Activated CD8-positive, alpha-beta memory T cell treated with anti-CD3 and anti-CD28 coated beads for 1 hour (primary cell): ENCODE measurements at regions not wholly inside any gene's neighbourhood (a gene's known extent, or its start where the extent isn't known, plus 50 kb on each side); places are given as distances from the start of the nearest gene placed in this dataset.
"Not testable (repeated sequence)": the region's sequence is repeated elsewhere in the genome, so short reads cannot be mapped to it uniquely, and the experiment has no call there.

Experiments used
- DNase-seq, 2 donors: peaks; one replicate each; pipeline ENCODE4 v3.0.0-alpha.2; 2020; ENCODE audit warnings: low read depth in 1 of 2; ENCODE audit errors: extremely low read depth in 1 of 2

- no peak for DNase-seq
These were observed 875.4 kb upstream of the WWC1 start for GRCh38 chr5:167415779-167416746.

- no peak for DNase-seq
These were observed 873.8 kb upstream of the WWC1 start for GRCh38 chr5:167417662-167418061.

GRCh38 chr5:167425161-167425560 lies 866.3 kb upstream of the WWC1 start:
- no peak for DNase-seq

GRCh38 chr5:167426501-167426900 lies 864.9 kb upstream of the WWC1 start:
- DNase-seq: no peak

GRCh38 chr5:167427641-167428040 lies 863.8 kb upstream of the WWC1 start:
- DNase-seq: not testable (repeated sequence)

- no peak for DNase-seq
These were observed 850.6 kb upstream of the WWC1 start for GRCh38 chr5:167440846-167441245.

GRCh38 chr5:167442922-167443321 lies 848.5 kb upstream of the WWC1 start:
- DNase-seq: no peak

GRCh38 chr5:167447466-167448375 lies 843.7 kb upstream of the WWC1 start:
- no peak for DNase-seq

- DNase-seq: no peak
These were observed 843.1 kb upstream of the WWC1 start for GRCh38 chr5:167448376-167448775.

GRCh38 chr5:167451076-167451475 lies 840.4 kb upstream of the WWC1 start:
- DNase-seq: no peak

- DNase-seq: no peak
These were observed 839.3 kb upstream of the WWC1 start for GRCh38 chr5:167452136-167452535.

- no peak for DNase-seq
These were observed 838.0 kb upstream of the WWC1 start for GRCh38 chr5:167453246-167454030.

- DNase-seq: no peak
These were observed 833.0 kb upstream of the WWC1 start for GRCh38 chr5:167458412-167458811.

- no peak for DNase-seq
These were observed 830.9 kb upstream of the WWC1 start for GRCh38 chr5:167460449-167461020.

GRCh38 chr5:167463939-167464338 lies 827.5 kb upstream of the WWC1 start:
- DNase-seq: no peak

GRCh38 chr5:167466992-167467391 lies 824.5 kb upstream of the WWC1 start:
- DNase-seq: no peak

- DNase-seq: no peak
These were observed 818.8 kb upstream of the WWC1 start for GRCh38 chr5:167472566-167473108.

GRCh38 chr5:167478188-167478587 lies 813.3 kb upstream of the WWC1 start:
- DNase-seq: no peak

GRCh38 chr5:167479779-167480178 lies 811.7 kb upstream of the WWC1 start:
- DNase-seq: no peak

GRCh38 chr5:167481345-167481744 lies 810.1 kb upstream of the WWC1 start:
- DNase-seq: no peak
